Loucy (cell line): ENCODE measurements at regions not wholly inside any gene's neighbourhood (a gene's known extent, or its start where the extent isn't known, plus 50 kb on each side); places are given as distances from the start of the nearest gene placed in this dataset.

Source experiments
- CTCF ChIP-seq: fragments of 200-600 bp; sonication (generic); conservative IDR thresholded peaks from 2 replicates; pipeline ENCODE4 v1.5.1; 2014; ENCODE audit warnings: mild to moderate bottlenecking, antibody characterized with exemption, low read length
- EZH2phosphoT487 ChIP-seq: fragments of 200-600 bp; IDR thresholded peaks from 2 replicates; pipeline ENCODE4 v1.6.1; 2018; ENCODE audit warnings: antibody characterized with exemption, mild to moderate bottlenecking, moderate library complexity, borderline replicate concordance

- no peak for TF ChIP-seq CTCF
- TF ChIP-seq EZH2phosphoT487 = no peak
These were observed 212.4 kb downstream of the TMEM114 start for GRCh38 chr16:8377864-8378263.
